Keratinocyte (primary cell): ENCODE measurements at regions not wholly inside any gene's neighbourhood (a gene's known extent, or its start where the extent isn't known, plus 50 kb on each side); places are given as distances from the start of the nearest gene placed in this dataset.

Experiments used
- DNase-seq: peaks from one replicate; pipeline ENCODE4 v3.0.0-alpha.2; 2011; ENCODE audit warnings: low read depth, missing footprints, low spot score
- FAIRE-seq: peaks from 2 replicates; lab custom pipeline; 2011; peaks lifted over from hg19 to GRCh38; lab: Jason Lieb, UNC
- H2AFZ ChIP-seq: 2 replicates; pipeline ENCODE4 v1.6.0; 2012; ENCODE audit warnings: low read length, control low read depth, inconsistent platforms; ENCODE audit not compliant: control insufficient read depth
- H3K27ac ChIP-seq: 2 replicates; pipeline ENCODE4 v1.5.1; 2011; ENCODE audit warnings: low read length; ENCODE audit not compliant: control insufficient read depth, insufficient read depth
- H3K27me3 ChIP-seq: 3 replicates; pipeline ENCODE4 v1.6.0; 2011; ENCODE audit warnings: low read length; ENCODE audit not compliant: control insufficient read depth, insufficient read depth; ENCODE audit errors: extremely low read depth
- H3K36me3 ChIP-seq, 2 experiments: 2 replicates in 1 of 2; 3 replicates in 1 of 2; pipeline ENCODE4 v1.5.1; 2011; ENCODE audit warnings: low read length in 2 of 2, mild to moderate bottlenecking in 1 of 2; ENCODE audit not compliant: control insufficient read depth in 2 of 2, insufficient read depth in 2 of 2; ENCODE audit errors: extremely low read depth in 1 of 2
- H3K4me1 ChIP-seq: 3 replicates; pipeline ENCODE4 v1.5.1; 2011; ENCODE audit warnings: low read length; ENCODE audit not compliant: control insufficient read depth, insufficient read depth; ENCODE audit errors: extremely low read depth
- H3K4me2 ChIP-seq: 3 replicates; pipeline ENCODE4 v1.6.0; 2011; ENCODE audit warnings: low read depth, low read length; ENCODE audit not compliant: control insufficient read depth, insufficient read depth; ENCODE audit errors: extremely low read depth
- H3K4me3 ChIP-seq, 3 experiments: fragments of 200-600 bp in 1 of 3; sonication (generic) in 1 of 3; 2 replicates in 2 of 3; 3 replicates in 1 of 3; pipeline ENCODE4 v1.5.1; 2011 to 2016; ENCODE audit warnings: low read length in 3 of 3, mild to moderate bottlenecking in 3 of 3, control low read depth in 2 of 3, inconsistent platforms in 1 of 3, low read depth in 1 of 3, mixed read lengths in 1 of 3, mixed run types in 1 of 3, moderate library complexity in 1 of 3; ENCODE audit not compliant: control insufficient read depth in 2 of 3, insufficient read depth in 2 of 3; ENCODE audit errors: extremely low read depth in 1 of 3
- H3K79me2 ChIP-seq: 2 replicates; pipeline ENCODE4 v1.6.0; 2012; ENCODE audit warnings: low read length; ENCODE audit not compliant: control insufficient read depth, insufficient read depth
- H3K9ac ChIP-seq: 3 replicates; pipeline ENCODE4 v1.6.0; 2011; ENCODE audit warnings: low read length; ENCODE audit not compliant: control insufficient read depth, insufficient read depth; ENCODE audit errors: extremely low read depth
- H3K9me1 ChIP-seq: 3 replicates; pipeline ENCODE4 v1.6.0; 2011; ENCODE audit warnings: low read length; ENCODE audit not compliant: control insufficient read depth, insufficient read depth; ENCODE audit errors: extremely low read depth
- H3K9me3 ChIP-seq: 2 replicates; pipeline ENCODE4 v1.5.1; 2012; ENCODE audit warnings: low read depth, low read length; ENCODE audit not compliant: control insufficient read depth
- H4K20me1 ChIP-seq: 3 replicates; pipeline ENCODE4 v1.6.0; 2011; ENCODE audit warnings: low read length; ENCODE audit not compliant: control insufficient read depth, insufficient read depth; ENCODE audit errors: extremely low read depth
- EZH2 ChIP-seq: IDR thresholded peaks from one replicate; pipeline ENCODE4 v1.6.1; 2012; ENCODE audit warnings: inconsistent platforms, mild to moderate bottlenecking, low read length, moderate library complexity
- dilution Hi-C: fragments of 300-500 bp; cut with MboI; formaldehyde crosslinking; loops from one replicate; pipeline ENCODE4 v1.7.0; 2020; ENCODE audit warnings: low sequenced_read_pairs; ENCODE audit not compliant: extremely low pct_ligation_motif_present
- TF ChIP-seq, protein P1 (sequence below), 3 experiments: IDR thresholded peaks in 1 of 3; conservative IDR thresholded peaks in 1 of 3; optimal IDR thresholded peaks in 1 of 3; 2 replicates in 2 of 3; 3 replicates in 1 of 3; pipeline versions ENCODE3 to v1.5.1; 2011; ENCODE audit warnings: low read length in 3 of 3, mild to moderate bottlenecking in 3 of 3, moderate library complexity in 2 of 3, control low read depth in 1 of 3, inconsistent platforms in 1 of 3; ENCODE audit not compliant: insufficient read depth in 2 of 3; ENCODE audit errors: extremely low read depth in 1 of 3

DNA sequence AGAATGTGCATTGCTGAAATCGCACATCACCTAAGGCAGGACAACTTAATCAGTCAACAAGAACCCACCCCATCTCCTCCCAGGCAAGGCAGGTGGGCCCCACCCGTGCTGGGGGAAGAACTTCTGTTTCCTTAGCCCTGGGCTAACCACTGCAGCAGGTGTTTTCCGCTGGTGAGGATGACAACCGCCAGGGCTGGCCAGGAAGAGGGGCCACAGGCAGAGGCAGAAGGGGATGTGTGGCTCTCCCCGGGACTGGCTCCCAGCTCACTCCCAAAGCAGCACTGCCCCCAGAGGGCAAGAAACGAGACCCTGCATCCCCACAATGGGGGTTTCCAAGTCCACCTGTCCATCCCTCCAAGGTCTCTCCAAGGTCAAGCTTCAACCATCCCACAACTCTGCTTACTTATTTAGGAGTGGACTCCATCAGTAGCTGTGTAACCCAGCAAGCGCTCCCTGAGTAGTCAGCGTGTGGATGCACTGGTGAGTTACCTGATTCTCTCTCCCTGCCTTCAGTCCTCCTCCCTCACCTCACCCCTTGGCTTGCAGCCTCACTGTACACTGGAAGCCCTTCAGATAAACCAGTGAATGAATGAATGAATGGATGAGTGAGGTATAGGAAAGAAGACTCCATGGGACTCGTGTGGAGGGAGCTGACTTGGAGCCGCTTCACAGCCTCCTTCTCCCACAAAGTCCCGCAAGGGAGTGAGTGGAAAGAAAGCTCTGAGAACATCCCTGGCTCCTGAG lies 168.2 kb upstream of the CST7 start:
- Histone ChIP-seq H4K20me1 (no peaks in the 10 kb centered on the region), H3K36me3 (no peaks in the 10 kb centered on the region), H3K9me3 (no peaks in the 10 kb centered on the region), H3K9ac (no peak overlapping the region), H3K4me2 (no peak overlapping the region), H3K4me1 (peaks cover 16% of the 10 kb centered on the region), H3K9me1 (no peaks in the 10 kb centered on the region), H3K27me3 (no peaks in the 10 kb centered on the region), H3K27ac (no peak overlapping the region), H3K4me3 (no peak overlapping the region), H2AFZ (no peak overlapping the region), H3K79me2 (no peaks in the 10 kb centered on the region)
- TF ChIP-seq EZH2: no peak
- TF ChIP-seq, protein P1, sequence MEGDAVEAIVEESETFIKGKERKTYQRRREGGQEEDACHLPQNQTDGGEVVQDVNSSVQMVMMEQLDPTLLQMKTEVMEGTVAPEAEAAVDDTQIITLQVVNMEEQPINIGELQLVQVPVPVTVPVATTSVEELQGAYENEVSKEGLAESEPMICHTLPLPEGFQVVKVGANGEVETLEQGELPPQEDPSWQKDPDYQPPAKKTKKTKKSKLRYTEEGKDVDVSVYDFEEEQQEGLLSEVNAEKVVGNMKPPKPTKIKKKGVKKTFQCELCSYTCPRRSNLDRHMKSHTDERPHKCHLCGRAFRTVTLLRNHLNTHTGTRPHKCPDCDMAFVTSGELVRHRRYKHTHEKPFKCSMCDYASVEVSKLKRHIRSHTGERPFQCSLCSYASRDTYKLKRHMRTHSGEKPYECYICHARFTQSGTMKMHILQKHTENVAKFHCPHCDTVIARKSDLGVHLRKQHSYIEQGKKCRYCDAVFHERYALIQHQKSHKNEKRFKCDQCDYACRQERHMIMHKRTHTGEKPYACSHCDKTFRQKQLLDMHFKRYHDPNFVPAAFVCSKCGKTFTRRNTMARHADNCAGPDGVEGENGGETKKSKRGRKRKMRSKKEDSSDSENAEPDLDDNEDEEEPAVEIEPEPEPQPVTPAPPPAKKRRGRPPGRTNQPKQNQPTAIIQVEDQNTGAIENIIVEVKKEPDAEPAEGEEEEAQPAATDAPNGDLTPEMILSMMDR (optimal IDR thresholded peaks at IDR 0.05 in 1 of 3, IDR thresholded peaks at IDR 0.05 in 1 of 3, conservative IDR thresholded peaks at IDR 0.05 in 1 of 3; ENCODE audit: extremely low read depth in 1 of 3, insufficient read depth in 2 of 3, low read length in 3 of 3): peak in 1 of 3 experiments; percentile 17
- FAIRE-seq: no peak
- dilution Hi-C loops: no loop called here
- no peak for DNase-seq

DNA sequence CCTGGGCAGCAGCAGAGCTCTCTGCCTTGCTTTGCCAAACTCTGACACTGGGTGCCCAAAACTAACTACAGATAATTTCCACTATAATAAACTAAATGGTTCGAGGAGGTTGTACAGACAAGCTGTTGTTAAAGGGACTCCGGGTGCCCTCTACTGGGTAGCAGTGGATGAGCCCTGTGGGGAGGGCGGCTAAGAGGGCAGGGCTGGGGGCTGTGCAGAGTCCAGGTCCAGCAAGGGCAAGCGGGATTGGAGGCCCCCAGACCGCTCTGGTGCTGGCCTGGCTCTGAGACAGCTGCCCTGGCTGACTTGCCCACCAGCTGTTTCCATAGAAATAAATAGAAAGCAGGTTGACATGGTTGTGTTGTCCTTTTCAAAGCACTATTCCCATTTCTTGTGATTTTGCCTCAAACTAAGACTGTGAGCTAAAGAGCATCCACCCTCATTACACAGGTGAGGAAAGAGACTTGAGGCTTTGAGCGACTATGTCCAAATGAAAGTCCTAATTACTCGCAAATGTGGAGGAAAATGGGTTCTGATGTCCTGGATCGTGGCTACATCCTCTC lies 167.6 kb upstream of the CST7 start:
- Histone ChIP-seq H3K4me3 (no peak overlapping the region), H3K9me3 (no peaks in the 10 kb centered on the region), H2AFZ (no peak overlapping the region), H3K27me3 (no peaks in the 10 kb centered on the region), H3K79me2 (no peaks in the 10 kb centered on the region), H3K9ac (no peak overlapping the region), H3K9me1 (no peaks in the 10 kb centered on the region), H4K20me1 (no peaks in the 10 kb centered on the region), H3K27ac (no peak overlapping the region), H3K4me2 (no peak overlapping the region), H3K36me3 (no peaks in the 10 kb centered on the region), H3K4me1 (peaks cover 11% of the 10 kb centered on the region)
- no peak for TF ChIP-seq EZH2
- TF ChIP-seq, protein P1 (optimal IDR thresholded peaks at IDR 0.05 in 1 of 3, IDR thresholded peaks at IDR 0.05 in 1 of 3, conservative IDR thresholded peaks at IDR 0.05 in 1 of 3; ENCODE audit: extremely low read depth in 1 of 3, insufficient read depth in 2 of 3, low read length in 3 of 3): peak; percentile 45 to 81 (median 71)
- dilution Hi-C loops: no loop called here
- FAIRE-seq (no peak), DNase-seq (no peak)
